ENCODE measurements at regions not wholly inside any gene's neighbourhood (a gene's known extent, or its start where the extent isn't known, plus 50 kb on each side); places are given as distances from the start of the nearest gene placed in this dataset.
A peak's percentile ranks its signal among the peaks of the same experiment; 100 is the strongest.

DNA sequence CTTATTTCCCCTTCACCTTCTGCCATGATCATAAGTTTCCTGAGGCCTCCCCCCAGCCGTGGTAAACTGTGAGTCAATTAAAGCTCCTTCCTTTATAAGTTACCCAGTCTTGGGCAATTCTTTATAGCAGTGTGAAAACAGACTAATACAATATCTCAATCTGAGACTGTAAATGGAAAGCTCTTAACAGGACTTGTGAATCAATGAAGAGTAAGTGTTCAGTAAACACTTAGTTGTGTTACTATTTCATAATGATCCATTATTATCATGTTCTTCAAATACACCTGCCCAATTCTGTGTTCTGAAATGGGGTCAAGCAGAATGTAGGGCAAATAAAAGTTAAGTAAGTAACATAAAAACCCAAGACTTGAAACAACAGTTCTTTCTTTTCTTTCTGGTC is 266.2 kb downstream of the TENT5A start:
- POLR2A ChIA-PET = no interaction called here

GRCh38 chr6:81485395-81485794 is 267.1 kb downstream of the TENT5A start:
- TF ChIP-seq CTCF (IDR thresholded peaks at IDR 0.05; ENCODE audit: control extremely low read depth, extremely low read depth, low read depth, missing control alignments) = no peak
- DNase-seq (ENCODE audit: extremely low spot score) = no peak
- ChIA-PET CTCF (interaction anchor here (1.3 to 1.6 kb wide), 3 partner anchors 8 to 28 kb away, joined by 3 to 5 read pairs (median 4); no protein-coding TSS in a partner anchor), POLR2A (no interaction called here)

More for the DNA sequence above, 266.2 kb downstream of the TENT5A start:
- TF ChIP-seq CTCF (IDR thresholded peaks at IDR 0.05; ENCODE audit: control extremely low read depth, extremely low read depth, low read depth, missing control alignments) = no peak
- CTCF ChIA-PET = no interaction called here
- no peak for DNase-seq (ENCODE audit: extremely low spot score)

GRCh38 chr6:81484251-81484650 is 268.2 kb downstream of the TENT5A start:
- no peak for DNase-seq (ENCODE audit: extremely low spot score)
- no peak for TF ChIP-seq CTCF (IDR thresholded peaks at IDR 0.05; ENCODE audit: control extremely low read depth, extremely low read depth, low read depth, missing control alignments)
- POLR2A ChIA-PET = no interaction called here
- CTCF ChIA-PET = interaction anchor here (1.4 to 1.6 kb wide), 2 partner anchors 9 to 10 kb away, joined by 3 to 4 read pairs; no protein-coding TSS in a partner anchor

DNA sequence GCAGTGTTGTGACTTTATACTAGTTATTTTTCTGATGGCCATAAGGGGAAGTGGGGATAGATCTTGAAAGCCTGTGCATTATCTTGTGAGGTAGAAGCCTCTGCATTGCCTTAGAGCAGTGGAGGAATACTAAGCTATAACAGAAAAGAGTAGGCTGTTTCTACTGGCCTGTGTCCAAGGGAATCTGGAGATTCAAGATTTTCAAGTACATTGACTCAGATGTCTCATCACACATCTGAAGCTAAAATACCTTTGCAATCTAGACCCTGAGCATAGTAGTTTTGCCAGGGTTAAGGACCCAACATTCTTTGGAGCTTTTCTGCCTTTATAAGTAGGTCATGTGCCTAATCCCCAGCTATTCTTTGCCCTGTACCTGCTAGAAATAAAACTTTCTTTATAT is 272.3 kb downstream of the TENT5A start:
- POLR2A ChIA-PET = no interaction called here
- no peak for DNase-seq (ENCODE audit: extremely low spot score)
- CTCF ChIA-PET = interaction anchor here (1.0 to 2.2 kb wide), 3 partner anchors 10 to 17 kb away, joined by 3 to 5 read pairs (median 3); no protein-coding TSS in a partner anchor
- TF ChIP-seq CTCF (IDR thresholded peaks at IDR 0.05; ENCODE audit: control extremely low read depth, extremely low read depth, low read depth, missing control alignments) = no peak

DNA sequence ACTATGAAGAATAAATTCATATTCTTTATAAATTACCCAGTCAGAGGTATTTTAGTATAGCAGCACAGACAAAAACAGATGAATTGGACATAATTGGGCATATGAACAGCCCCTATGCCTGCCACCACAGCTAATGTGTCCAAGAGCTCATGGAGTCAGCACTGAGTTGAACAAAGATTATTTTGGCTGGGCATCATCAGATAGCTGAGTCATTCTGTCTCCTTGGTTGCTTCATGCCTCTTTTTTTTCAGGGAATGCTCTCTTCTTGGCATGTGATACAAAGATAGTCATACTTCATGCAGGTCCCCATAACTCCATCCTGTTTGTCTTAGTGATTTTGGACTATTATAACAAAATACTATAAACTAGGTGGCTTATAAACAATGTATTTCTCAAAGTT is 275.6 kb downstream of the TENT5A start:
- DNase-seq (ENCODE audit: extremely low spot score) = no peak
- ChIA-PET POLR2A (no interaction called here), CTCF (no interaction called here)
- TF ChIP-seq CTCF (IDR thresholded peaks at IDR 0.05; ENCODE audit: control extremely low read depth, extremely low read depth, low read depth, missing control alignments) = no peak

- ChIA-PET POLR2A (no interaction called here), CTCF (no interaction called here)
- no peak for DNase-seq (ENCODE audit: extremely low spot score)
- no peak for TF ChIP-seq CTCF (IDR thresholded peaks at IDR 0.05; ENCODE audit: control extremely low read depth, extremely low read depth, low read depth, missing control alignments)
Observed at GRCh38 chr6:81475646-81476045, 276.8 kb downstream of the TENT5A start.

GRCh38 chr6:81465859-81466258 is 286.6 kb downstream of the TENT5A start:
- ChIA-PET CTCF (no interaction called here), POLR2A (no interaction called here)
- DNase-seq (ENCODE audit: extremely low spot score) = no peak
- TF ChIP-seq CTCF (IDR thresholded peaks at IDR 0.05; ENCODE audit: control extremely low read depth, extremely low read depth, low read depth, missing control alignments) = peak; percentile 24

Data from GM10248 (cell line).